ACHN (cell line): ENCODE measurements at regions not wholly inside any gene's neighbourhood (a gene's known extent, or its start where the extent isn't known, plus 50 kb on each side); places are given as distances from the start of the nearest gene placed in this dataset.
"Not testable (repeated sequence)": the region's sequence is repeated elsewhere in the genome, so short reads cannot be mapped to it uniquely, and the experiment has no call there.

Source experiments
- DNase-seq: peaks from one replicate; pipeline ENCODE4 v3.0.0-alpha.2; 2015
- in situ Hi-C: cut with HindIII; loops from 2 replicates; pipeline ENCODE4 v1.10.0; 2017; ENCODE audit warnings: low sequenced_read_pairs, low pct_ligation_motif_present, low pct_unique_long_range_greater_than_20kb

DNA sequence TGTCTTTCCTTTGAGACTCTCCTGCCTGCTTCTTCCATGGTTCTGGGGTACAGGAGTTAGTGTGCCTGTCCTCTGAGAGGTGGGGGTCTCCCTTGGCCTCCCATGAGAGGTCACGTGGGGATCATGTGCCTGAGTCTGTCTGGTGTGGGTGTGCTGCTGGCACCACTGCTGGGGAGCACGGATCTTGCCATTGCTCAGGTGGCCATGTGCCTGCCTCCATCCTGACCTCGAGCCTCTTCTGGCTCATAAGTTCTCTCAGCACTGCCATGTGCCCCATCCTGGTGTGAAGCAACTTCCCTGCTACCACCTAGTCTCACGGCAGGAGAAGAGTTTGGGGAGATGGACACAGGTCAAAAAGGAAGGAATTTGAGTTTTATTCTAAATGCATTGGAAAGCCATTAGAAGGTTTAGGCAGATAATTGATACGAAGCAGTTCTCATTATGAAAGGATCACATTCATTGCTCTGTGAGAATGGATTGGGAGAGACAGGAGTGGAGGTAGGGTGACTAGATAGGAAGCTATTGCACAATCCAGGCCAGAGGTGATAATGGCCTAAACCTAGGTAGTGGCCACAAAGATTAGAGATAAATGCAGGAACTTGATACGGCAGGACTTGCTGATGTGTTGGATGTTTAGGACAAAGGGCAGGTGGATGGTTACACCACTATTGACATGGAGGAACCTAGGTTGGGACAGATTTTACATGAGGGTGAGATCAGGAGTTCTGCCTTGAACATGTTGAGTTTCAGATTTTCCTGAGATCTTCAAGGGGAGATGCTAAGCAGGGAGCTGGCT lies 173.0 kb upstream of the RORA start:
- in situ Hi-C loops: no loop called here
- DNase-seq: no peak

DNA sequence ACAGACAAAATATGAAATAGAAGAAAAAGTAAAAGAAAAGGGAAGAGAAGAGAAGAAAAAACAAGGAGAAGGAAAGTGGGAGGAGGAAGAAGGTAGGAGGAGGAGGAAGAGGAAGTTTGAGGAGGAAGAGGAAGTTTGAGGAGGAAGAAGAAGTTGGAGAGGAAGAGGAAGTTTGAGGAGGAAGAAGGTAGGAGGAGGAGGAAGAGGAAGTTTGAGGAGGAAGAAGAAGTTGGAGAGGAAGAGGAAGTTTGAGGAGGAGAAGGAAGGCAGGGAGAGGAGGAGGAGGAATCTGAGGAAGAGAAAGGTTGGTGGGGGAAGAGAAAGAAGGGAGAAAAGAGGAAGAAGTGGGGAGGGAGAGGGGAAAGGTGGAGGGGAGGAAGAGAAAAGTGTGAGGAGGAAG lies 169.2 kb upstream of the RORA start:
- in situ Hi-C loops: no loop called here
- DNase-seq: no peak

DNA sequence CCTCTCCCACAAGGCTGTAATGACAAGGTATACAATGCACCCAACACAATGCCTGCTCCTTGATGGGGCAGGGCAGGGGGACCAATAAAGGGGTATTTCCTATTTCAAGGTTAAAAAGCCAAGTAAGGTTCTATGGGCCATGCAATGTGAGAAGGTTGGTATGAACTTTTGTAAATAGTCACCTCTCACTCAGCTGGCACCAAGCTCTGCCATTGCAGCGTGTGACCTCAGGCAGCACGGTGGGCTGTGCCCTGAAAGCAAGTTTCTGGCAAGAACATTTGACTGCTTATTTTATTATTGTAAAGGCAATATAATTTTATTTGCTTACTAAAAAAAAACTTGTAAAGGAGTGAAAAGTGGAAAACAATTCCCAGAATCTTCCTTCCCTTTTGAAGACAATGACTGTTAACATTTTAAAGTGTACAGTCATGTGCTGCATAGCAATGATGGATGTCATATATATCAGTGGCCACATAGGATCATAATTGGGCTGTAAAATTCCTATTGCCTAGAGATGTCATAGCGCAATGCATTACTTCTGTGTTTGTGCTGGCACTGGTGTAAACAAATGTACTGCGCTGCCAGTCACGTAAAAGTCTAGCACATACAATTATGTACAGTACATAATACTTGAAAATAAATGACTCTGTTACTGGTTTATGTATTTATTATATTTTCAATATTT lies 167.3 kb upstream of the RORA start:
- DNase-seq: no peak

DNA sequence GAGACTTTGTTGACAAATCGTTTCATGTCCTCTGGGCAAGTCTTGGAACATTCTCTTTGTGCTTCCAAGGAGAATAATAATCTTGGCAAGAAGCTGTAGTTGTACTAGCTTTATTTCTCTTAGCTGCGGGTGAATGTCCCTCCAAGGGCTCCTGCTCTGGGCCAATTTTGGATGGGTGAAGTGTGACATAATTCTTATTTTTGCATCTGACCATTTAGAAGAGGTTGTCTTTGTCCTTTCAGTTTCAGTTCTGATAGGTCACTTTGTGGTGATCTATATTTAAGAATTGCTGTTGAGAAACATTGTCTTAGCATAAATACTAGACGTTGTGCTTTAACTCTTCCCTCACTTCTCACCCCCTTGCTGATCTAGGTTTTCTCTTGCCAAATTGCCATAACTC lies 164.8 kb upstream of the RORA start:
- in situ Hi-C loops: no loop called here
- DNase-seq: no peak

More for the DNA sequence above, 167.3 kb upstream of the RORA start:
- in situ Hi-C loops: no loop called here

DNA sequence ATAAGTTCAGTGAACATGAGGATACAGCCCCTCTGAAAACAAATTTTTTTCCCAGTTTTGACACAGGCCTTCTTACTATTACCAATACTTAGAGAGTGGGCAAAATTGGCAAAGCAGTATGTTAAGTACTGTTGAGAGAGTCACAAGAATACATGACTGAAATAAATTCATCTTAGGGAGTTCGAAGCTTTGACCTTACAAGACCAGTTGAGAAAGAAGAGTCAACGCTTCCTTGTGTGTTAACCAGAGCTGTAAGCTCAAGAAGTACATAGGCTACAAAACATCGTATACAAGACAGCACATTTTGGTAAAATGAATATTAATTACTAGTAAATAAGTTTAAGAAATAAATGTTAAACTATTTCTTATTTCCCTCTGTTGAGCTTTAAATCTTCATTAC lies 164.4 kb upstream of the RORA start:
- in situ Hi-C loops: no loop called here
- DNase-seq: no peak

DNA sequence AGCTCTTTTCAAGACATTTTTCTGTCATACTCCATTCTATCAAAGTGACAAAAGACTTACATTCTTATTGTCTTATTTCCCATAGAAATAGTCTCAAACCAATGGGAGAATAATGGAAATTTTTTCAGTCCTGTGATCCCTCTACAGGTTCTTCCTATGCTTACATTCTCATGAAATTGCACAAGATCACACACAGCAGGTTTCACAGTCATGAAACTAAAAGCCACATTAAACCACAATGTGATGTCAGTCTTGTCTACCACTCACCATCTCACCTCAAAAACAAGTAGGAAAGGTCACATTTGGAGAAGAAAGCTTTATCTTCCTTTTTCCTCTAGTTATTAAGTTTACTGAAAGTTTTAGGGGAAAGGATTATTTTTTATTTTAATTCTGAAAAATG lies 161.0 kb upstream of the RORA start:
- in situ Hi-C loops: no loop called here
- no peak for DNase-seq

DNA sequence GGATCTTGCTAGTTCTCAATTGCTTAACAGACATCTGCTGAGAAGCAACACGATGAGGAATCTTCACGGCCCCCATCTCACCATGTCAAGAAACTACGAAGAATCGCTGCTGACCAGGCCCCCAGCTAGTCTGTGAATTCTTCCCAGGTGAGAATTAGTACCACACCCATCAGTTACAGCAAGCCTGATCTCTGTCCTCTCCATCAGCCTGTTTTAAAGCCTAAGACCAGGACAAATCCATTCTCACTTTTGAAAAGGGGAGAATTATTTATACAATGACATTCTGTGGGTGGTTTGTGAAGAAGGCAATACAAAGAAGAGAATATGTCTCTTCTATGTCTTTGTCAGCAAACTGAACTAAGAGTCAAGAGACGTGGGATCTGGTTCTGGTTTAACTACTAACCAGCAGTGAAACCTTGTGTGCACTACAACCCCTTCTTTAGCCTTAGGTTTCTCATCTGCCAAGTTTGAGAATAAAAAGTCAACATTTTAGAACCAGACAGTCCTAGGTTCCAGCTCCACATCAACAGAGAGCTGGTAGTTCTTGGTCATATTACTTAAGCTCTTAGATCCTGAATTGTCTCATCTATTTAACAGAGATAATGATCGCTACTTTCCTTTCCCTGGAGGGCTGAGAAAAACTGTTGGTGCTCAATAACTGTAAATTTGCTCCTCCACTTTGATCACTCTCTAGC lies 160.4 kb upstream of the RORA start:
- DNase-seq: no peak
- in situ Hi-C loops: no loop called here

DNA sequence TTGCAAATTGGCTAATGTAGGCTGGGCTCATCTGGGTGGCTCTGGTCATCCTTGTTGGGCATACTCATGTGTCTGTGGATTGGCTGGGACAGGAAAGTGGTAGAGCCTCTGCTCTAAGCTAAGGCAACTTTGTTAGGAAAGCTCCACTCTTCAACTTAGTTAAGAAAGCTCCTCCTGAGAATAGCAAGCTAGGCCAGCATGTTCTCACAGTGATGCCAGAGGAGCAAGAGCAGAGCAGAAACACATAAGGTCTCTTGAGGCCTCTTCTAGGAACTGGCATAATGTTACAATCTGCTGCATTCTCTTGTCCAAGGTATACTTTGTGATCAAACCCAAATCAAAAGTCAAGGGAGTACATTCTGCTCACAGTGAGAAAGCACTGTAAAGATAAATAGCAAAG lies 158.6 kb upstream of the RORA start:
- in situ Hi-C loops: no loop called here
- DNase-seq: no peak

DNA sequence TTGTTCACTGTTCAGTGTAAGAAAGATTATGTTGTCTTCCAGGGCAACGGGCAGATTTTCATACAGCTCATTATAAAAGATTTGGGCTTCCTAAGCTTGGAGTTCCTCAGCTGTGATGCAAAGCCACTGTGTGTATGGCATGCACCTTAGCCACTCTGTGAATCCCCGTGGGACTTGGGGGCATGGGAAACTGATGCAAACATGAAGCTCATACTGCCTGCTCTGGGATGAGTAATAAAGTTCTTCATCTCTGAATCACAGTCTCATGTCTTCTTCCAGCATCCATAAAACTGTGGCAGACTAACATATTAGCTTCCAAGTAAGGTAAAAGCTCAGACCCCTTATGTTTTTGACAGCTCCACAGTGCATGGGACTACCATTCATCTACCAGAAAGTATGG lies 154.3 kb upstream of the RORA start:
- no peak for DNase-seq
- in situ Hi-C loops: no loop called here

DNA sequence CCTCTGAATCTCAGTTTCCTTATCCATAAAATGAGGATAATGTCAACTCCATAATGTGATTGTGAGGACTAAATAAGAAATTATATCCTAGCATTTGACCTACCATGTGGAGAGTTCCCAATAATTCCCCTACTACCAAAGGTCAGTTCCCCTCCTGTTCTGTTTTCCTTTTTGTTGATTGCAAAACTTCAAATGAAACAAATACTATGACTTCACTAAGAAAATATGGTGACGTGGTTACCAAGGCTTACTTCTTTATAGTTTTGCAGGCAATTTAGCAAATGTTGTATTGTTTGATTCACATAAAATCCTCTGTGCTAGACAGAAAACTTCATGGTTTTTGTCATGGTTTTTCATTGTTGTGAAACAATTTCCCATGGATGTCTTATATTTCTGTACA lies 153.8 kb upstream of the RORA start:
- no peak for DNase-seq
- in situ Hi-C loops: no loop called here

DNA sequence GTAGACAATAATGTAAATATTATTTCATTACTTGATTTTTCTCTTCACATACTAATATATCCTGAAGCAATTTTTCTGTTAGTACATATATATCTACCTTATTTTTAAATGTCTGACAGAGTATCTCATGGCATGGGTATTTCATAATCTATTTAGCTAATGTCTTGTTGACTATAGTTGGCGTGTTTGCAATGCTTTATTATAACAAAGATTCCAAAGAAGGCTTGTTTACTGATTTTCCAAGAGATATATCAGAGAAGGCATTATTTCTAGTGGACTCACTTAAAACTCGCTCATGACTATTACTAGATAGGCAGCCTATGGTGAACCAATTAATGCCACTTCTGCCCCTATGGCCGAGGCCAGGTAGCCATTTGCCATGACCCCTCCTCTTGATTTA lies 152.4 kb upstream of the RORA start:
- in situ Hi-C loops: no loop called here
- DNase-seq: no peak

DNA sequence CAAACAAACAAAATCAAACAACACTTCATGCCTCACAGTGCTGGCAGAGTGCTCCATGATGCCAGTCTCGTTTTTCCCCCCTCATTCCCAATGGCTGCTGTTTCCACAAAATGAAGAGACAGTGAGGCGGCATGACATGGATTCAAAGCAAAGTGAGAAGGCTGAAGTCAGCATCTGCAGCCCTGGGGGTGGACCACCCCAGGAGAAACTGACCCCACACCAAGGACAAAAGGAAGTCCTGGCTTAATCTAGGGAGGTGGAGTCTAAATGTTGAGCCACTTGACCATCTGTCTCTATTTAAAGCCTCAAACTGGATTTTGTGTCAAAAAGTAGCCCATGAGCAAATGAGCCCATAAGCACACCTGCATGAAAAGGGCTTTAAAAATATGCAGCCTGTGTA lies 151.2 kb upstream of the RORA start:
- no peak for DNase-seq
- in situ Hi-C loops: no loop called here

DNA sequence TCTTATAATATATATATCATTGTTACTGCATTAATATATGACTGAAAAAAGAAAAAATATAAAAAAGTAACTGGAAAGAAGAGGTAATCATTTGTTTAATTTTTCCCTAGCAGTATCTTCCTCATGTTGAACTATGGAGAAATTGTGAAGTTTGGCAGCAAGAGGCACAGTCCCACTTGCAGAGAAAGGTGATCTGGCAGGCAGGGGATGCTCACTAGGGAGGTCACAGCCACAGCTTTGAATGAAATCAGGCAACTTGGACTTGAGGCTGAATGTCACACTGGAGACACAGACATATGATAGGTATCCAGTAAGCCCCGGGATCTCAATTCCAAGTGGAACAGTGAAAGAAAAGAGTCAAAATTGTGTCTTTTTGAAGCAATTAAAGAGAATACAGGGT lies 149.9 kb upstream of the RORA start:
- no peak for DNase-seq
- in situ Hi-C loops: no loop called here

DNA sequence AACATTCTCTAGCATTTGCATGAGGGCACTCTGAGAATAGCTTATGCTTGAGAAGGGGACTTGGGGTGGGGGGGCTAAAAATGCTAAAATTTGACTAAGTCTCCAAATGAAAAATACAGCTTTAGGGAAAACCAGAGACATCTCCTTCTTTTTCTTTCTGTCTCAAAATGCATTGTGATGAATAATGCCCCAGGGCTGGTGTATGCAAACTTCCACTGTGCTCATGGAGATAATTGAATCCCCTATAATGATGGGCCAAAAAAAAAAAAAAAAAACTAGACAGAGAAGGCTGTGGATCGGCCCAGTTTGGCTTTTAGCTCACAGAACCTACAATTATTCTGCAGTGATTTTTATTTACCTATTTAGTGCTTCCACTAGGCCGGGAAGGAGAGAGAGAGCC lies 147.9 kb upstream of the RORA start:
- in situ Hi-C loops: no loop called here
- DNase-seq: no peak

DNA sequence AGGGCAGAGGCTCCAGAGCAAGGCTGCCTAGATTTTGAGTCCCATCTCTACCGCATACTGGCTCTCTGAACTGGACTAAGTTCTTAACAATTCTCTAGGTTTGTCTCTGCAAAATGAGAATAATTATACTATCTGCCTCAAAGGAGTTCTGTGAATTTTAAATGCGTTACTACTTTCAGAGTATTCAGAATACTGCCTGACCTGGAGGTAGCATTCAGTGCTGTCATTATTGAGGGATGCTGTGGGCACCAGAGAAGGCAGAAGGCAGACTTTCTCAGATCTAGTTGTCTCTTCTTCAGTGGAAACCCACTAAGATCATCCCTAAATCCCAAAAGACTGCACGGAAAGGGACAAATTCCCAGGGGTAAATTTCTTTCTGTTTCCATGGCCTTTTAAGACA lies 147.4 kb upstream of the RORA start:
- in situ Hi-C loops: no loop called here
- no peak for DNase-seq

DNA sequence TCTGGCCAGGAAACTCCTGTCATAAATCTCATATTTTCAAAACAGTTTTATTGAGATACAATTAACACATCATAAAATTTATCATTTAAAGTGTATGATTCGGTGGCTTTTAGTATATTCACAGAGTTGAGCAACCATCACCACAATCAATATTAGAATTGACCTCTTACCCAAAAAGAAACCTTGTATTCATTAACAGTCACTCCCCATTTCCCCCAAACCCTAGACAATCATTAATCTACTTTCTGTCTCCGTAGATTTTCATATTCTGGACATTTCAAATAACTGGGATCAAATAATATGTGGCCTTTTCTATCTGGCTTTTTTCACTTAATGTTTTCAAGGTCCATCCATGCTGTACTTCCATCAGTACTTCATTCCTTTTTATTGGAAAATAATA lies 145.7 kb upstream of the RORA start:
- in situ Hi-C loops: no loop called here
- DNase-seq: no peak

DNA sequence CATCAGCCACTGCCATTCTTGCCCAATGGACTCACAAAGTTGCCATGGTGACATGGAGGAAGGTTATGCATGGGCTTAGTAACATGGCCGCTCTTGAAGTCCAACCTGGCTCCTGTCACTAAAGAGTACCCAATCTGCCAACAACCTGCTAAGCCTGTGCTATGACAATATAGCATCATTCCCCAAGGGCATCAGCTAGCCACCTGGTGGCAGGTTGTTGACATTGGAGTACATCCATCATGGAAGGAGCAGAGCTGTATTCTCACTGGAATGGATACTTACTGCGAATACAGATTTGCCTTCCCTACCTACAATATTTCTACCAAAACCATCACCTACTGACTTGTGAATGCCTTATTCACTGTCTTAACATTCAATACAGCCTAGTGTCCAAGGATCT lies 138.9 kb upstream of the RORA start:
- in situ Hi-C loops: no loop called here

DNA sequence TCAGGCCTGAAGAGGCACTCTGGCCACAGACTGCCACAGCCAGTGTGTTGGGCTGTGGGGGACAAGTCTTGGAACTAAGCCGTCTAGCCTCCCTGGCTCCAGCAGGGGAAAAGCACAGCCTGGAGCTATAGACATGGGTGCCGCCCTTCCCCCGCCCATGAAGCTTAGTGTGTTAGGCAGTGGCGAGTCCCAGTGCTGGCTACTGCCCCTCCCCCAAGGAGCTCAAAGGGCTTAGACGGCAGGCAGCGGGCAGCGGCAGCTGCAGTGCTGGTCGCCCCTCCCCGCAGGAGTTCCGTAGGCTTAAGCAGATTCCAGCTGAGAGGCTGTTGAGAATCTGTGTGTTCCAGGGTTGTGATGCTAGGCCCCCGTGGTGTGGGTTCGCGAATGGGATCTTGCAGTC lies 135.8 kb upstream of the RORA start:
- in situ Hi-C loops: no loop called here
- DNase-seq: no peak

More for the DNA sequence above, 138.9 kb upstream of the RORA start:
- DNase-seq: no peak

DNA sequence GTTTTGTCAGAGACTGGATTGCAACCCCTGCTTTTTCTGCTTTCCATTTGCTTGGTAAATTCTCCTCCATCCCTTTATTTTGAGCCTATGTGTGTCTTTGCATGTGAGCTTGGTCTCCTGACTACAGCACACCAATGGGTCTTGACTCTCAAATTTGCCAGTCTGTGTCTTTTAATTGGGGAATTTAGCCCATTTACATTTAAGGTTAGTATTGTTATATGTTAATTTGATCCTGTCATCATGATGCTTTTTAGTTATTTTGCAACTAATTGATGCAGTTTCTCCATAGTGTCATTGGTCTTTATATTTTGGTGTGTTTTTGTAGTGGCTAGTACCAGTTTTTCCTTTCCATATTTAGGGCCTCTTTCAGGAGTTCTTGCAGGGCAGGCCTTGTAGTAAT lies 133.8 kb upstream of the RORA start:
- in situ Hi-C loops, DNase-seq: not testable (repeated sequence)

DNA sequence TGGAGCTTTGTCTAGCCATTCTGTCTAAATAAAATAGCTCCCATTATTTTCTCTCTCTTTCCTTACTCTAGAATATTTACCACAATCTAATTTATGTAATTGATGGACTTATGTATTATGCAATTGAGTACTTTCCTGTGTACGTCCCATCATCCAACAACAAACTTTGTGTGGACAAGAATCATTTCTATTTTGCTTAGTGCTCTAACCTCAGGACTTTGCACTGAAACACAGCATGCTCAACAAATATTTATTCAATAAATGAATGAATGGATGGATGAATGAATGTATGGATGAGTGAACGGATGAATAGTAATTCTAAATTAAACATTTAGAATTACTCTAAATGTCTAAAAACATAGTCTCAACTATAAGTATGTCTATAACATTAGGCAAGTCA lies 115.2 kb upstream of the RORA start:
- no peak for DNase-seq
- in situ Hi-C loops: no loop called here
